NCI-H2107 treated with DMSO at 0.1 percent for 48 hours (cell line): ENCODE measurements at regions not wholly inside any gene's neighbourhood (a gene's known extent, or its start where the extent isn't known, plus 50 kb on each side); places are given as distances from the start of the nearest gene placed in this dataset.
"Not testable (repeated sequence)": the region's sequence is repeated elsewhere in the genome, so short reads cannot be mapped to it uniquely, and the experiment has no call there.

Experiments
- DNase-seq: peaks from one replicate; lab custom pipeline; 2025; ENCODE audit not compliant: unreplicated experiment; lab: John Stamatoyannopoulos, UW

- DNase-seq = not testable (repeated sequence)
Measured at GRCh38 chr1:761791-762190, 75.3 kb upstream of the OR4F16 start.

DNA sequence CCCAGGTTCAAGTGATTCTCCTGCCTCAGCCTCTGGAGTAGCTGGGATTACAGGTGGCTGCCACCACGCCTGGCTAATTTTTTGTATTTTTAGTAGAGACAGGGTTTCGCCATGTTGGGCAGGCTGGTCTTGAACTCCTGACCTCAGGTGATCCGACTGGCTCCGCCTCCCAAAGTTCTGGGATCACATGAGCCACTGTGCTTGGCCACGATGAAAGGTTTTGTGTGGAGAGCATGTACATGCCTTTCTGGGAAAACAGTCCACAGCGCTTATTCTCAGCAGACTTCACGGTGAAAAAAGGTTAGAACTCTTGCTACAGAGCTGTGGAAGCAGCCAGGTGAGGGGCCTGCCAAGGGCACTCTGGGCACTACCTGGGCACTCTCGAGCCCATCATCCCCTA, 85.0 kb upstream of the OR4F16 start:
- not testable (repeated sequence) for DNase-seq

DNA sequence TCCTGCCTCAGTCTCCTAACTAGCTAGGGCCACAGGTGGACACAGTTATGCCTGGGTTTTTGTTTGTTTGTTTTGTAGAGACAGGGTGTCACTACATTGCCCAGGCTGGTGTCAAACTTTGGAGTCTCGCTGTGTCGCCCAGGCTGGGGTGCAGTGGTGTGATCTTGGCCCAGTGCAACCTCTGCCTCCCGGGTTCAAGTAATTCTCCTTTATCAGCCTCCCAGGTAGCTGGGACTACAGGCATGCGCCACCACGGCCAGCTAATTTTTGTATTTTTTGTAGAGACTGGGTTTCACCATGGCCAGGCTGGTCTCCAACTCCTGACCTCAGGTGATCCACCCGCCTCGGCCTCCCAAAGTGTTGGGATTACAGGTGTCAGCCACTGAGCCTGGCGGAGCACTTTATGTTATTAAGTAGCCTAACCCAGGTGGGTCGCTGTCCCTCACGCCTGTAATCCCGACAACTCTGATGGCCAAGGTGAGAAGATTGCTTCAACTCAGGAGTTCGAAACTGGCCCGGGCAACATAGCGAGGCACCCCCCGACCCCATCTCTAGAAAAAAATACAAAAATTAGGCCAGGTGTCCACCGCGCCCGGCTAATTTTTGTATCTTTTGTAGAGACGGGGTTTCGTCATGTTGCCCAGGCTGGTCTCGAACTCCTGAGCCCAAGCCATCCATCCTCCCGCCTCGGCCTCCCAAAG, 91.2 kb upstream of the OR4F16 start:
- not testable (repeated sequence) for DNase-seq

DNA sequence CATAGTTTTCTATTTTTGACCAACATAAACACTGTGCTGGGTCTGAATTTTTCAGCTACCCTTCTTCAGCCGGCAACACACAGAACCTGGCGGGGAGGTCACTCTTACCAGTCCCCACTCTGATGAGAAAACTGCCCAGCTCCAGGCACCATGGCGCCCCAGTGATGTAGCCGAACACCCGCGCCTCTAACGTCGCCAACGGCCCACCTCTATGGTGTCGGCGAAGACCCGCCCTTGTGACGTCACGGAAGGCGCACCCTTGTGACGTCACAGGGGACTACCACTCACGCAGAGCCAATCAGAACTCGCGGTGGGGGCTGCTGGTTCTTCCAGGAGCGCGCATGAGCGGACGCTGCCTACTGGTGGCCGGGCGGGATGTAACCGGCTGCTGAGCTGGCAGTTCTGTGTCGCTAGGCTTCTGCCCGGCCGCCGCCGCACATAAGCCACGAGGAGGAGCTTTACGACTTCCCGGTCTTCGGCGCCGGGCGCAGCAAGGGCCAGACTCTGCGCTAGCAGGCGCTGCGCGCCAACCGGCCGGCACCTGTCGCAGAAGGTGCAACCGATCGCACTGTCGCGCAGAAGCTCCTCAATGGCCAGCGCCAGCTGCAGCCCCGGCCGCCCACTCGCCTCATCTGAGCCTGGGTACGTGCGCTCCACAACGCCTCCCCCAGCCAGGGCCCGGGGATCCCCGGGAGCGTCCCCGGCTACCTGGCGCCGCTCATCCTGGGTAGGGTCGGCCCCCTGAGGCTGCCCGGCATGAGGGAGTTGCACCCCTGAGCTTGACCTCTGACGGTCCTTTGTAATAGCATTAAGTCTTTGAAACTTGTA, 92.2 kb upstream of the OR4F16 start:
- not testable (repeated sequence) for DNase-seq

- DNase-seq = not testable (repeated sequence)
Measured at GRCh38 chr1:779621-780020, 93.2 kb upstream of the OR4F16 start.

GRCh38 chr1:788835-789234, 102.4 kb upstream of the OR4F16 start:
- no peak for DNase-seq

- DNase-seq = not testable (repeated sequence)
Measured at GRCh38 chr1:789606-790005, 103.2 kb upstream of the OR4F16 start.

- DNase-seq = not testable (repeated sequence)
Measured at GRCh38 chr1:790388-790930, 104.0 kb upstream of the OR4F16 start.

DNA sequence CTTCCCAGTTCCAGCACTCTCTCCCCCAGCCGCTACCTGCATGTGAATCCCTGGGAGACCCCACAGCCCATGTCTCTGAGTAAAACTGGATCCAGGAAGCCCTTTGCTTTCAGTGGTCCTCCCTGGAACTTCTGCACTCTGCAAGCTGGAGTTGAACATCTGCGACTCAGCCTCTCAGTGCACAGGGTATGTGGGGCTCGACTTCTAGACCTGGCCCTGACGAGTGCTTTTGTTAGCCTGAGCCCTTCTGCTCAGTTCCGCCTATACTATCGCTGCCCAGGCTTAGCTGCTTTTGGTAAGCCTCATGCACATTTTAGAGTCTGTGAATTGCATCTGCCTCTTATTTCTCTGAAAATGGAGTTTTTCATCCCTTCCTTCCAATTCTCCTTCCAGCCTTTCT, 107.9 kb upstream of the OR4F16 start:
- not testable (repeated sequence) for DNase-seq

GRCh38 chr1:794918-795584, 108.6 kb upstream of the OR4F16 start:
- not testable (repeated sequence) for DNase-seq

DNA sequence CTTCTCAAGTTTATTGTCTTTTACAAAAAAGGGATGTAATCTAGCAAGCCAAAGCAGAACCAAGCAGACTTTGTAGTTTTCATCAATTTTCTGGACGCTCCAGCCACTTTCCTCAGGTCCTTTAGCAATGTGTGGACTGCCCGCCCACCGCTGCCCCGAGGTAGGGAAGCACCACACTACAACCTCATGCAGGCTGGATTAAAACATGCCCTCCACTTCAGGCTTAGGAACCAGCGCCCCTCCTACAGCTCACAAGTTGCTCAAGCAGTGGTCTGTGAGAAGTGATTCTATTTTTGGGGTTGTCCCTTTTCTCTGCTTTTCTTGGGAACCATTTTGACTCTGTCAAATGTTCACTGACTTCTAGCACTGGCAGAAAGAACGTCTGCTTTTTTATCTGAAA, 111.2 kb upstream of the OR4F16 start:
- not testable (repeated sequence) for DNase-seq

- not testable (repeated sequence) for DNase-seq
Measured at GRCh38 chr1:800397-800796, 113.9 kb upstream of the OR4F16 start.

DNA sequence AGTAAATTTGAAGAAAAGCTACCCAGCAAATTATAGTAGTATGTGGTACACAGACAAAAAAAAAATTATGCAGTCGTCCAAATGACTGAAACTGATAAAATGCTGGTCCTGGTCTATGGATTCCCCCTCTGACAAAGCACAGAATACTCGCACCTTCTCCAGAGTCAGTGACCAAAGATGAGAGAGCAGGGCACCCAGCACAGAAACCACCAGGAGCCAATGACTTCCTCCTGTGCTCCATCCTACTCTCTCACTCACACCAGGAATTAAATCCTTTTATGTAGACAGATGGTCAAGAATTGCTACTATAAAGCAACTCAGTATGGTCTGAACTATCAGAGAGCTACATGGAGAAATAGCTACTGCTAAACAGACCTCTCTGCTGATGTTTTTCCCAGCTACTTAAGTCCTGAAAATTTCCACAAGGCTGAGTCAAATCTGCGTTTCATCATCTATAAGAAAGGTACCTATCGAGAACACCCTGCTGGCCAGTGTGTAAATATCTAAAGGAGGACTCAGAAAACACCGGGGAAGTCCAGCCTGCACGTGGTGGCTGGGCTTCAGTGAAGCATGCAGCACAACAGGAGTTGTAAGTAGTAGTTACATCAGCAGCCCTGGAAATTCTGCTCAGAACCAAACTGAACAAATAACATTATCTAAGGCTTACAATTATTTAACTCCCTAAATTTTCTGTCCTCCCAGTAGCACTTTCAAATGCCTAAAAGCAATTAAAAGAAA, 118.1 kb upstream of the OR4F16 start:
- not testable (repeated sequence) for DNase-seq

DNA sequence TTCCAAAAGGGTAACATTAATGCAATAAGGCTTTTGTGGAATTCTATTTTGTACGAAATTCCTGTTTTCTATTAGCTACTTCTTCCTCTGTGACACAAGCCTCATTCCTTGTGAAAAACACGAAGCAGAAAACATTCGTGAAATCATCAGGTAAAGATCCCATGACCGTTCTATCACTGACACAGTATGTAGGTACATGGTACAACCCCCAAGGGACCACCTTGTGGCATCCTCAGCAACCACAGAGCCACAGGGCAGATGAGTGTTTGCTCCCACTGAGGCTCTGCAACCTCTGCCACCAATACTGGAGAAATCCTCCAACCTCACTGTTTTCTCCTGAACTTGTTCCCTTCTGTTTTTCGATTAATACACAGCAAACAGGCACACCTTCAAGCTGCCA, 118.4 kb upstream of the SAMD11 start:
- not testable (repeated sequence) for DNase-seq

GRCh38 chr1:807066-807465, 116.7 kb upstream of the SAMD11 start:
- not testable (repeated sequence) for DNase-seq

- not testable (repeated sequence) for DNase-seq
Measured at GRCh38 chr1:807699-808390, 115.9 kb upstream of the SAMD11 start.

DNA sequence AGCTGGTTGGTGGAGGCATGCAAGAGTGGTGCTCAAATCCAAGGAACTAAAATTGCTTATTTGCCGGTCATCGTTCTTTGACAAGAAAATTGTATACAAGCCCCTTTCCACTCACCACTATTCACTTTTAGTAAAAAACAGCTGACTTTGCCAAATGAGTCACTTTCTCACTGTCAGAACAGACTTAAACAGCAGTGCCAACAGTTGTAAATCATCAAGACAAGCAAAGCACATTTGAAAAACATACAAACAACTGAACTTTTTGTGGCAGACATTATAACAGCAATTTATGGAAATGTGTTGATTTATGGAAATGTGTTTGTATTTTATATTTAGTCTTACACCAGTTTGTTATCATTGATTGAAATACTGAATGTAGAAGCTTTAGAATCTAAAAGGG, 112.8 kb upstream of the SAMD11 start:
- DNase-seq = not testable (repeated sequence)

- DNase-seq = not testable (repeated sequence)
Measured at GRCh38 chr1:812535-813127, 111.1 kb upstream of the SAMD11 start.

- DNase-seq = not testable (repeated sequence)
Measured at GRCh38 chr1:814543-814942, 109.2 kb upstream of the SAMD11 start.
